ENCODE measurements at regions not wholly inside any gene's neighbourhood (a gene's known extent, or its start where the extent isn't known, plus 50 kb on each side); places are given as distances from the start of the nearest gene placed in this dataset.

DNA sequence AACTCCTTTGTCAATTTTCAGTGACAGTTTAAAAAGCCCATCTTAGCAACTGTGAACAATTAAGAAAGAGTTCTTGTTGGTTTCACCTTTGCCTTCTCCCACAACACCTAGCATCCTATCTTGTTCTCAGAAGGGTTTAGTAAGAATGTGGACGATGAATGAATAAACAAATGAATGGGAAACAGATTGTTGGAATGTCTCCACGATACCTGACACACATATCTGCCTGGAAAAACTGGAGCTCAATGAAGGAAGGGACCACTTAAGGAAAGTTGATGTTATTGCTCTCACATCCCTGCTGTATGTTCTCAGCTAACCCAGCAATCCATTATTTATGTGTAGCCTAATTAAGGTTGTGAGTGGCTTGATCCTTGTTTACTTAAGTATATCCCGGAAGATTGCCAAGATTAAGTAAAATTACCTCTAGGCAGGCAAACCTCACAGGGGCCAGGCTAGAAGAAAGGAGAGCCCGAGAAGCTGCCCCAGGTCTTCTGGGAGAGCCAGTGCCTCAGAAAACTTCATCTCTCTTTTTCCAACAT is 286.4 kb downstream of the NXPE2 start:
- Histone ChIP-seq H3K36me3 (ENCODE audit: control insufficient read depth, insufficient read depth, low read length) (no peaks in the 10 kb centered on the region), H3K4me3 (ENCODE audit: low read depth, low read length) (no peak overlapping the region), H3K27me3 (ENCODE audit: control insufficient read depth, insufficient read depth, low read length) (no peaks in the 10 kb centered on the region)
- DNase-seq (ENCODE audit: low read depth): no peak
- TF ChIP-seq, protein P1, sequence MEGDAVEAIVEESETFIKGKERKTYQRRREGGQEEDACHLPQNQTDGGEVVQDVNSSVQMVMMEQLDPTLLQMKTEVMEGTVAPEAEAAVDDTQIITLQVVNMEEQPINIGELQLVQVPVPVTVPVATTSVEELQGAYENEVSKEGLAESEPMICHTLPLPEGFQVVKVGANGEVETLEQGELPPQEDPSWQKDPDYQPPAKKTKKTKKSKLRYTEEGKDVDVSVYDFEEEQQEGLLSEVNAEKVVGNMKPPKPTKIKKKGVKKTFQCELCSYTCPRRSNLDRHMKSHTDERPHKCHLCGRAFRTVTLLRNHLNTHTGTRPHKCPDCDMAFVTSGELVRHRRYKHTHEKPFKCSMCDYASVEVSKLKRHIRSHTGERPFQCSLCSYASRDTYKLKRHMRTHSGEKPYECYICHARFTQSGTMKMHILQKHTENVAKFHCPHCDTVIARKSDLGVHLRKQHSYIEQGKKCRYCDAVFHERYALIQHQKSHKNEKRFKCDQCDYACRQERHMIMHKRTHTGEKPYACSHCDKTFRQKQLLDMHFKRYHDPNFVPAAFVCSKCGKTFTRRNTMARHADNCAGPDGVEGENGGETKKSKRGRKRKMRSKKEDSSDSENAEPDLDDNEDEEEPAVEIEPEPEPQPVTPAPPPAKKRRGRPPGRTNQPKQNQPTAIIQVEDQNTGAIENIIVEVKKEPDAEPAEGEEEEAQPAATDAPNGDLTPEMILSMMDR (IDR thresholded peaks at IDR 0.05; ENCODE audit: insufficient read depth, low read length, poor library complexity, severe bottlenecking): no peak

DNA sequence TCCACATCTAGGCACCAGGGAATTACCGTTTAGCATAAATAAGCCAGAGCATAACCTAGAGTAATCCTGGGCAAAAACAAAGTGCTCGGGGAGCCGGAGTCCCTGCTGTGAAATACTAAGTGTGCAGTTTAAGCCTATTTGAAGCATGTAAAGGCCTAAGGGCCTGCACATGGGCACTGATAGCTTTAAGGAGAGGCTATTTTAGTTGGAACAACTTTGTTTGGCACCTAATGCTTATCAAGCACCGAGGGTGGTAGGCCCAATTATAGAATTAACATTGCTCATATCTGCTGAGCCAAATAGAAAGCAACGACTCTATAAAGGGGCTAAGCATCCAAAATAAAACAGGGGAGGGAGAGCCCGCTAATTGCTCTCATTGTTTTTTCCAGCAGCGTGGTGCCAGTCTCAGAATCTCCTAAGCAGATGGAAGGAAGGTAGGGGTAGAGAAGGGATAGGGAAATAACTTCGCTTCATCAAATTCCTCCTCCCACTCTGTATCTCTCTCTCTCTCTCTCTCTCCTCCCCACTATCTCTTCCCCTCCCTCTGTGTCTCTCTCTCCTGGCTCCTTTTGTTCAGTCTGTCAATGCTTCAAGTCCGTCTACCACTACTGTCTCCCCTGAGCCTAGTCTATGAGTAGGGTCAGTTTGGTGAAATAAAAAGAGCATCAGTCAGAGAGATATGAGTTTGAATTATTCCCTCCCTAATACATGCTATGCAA is 292.8 kb downstream of the NXPE2 start:
- TF ChIP-seq, protein P1 (IDR thresholded peaks at IDR 0.05; ENCODE audit: insufficient read depth, low read length, poor library complexity, severe bottlenecking): no peak
- Histone ChIP-seq H3K27me3 (ENCODE audit: control insufficient read depth, insufficient read depth, low read length) (no peaks in the 10 kb centered on the region), H3K36me3 (ENCODE audit: control insufficient read depth, insufficient read depth, low read length) (no peaks in the 10 kb centered on the region), H3K4me3 (ENCODE audit: low read depth, low read length) (no peak overlapping the region)
- DNase-seq (ENCODE audit: low read depth): no peak

DNA sequence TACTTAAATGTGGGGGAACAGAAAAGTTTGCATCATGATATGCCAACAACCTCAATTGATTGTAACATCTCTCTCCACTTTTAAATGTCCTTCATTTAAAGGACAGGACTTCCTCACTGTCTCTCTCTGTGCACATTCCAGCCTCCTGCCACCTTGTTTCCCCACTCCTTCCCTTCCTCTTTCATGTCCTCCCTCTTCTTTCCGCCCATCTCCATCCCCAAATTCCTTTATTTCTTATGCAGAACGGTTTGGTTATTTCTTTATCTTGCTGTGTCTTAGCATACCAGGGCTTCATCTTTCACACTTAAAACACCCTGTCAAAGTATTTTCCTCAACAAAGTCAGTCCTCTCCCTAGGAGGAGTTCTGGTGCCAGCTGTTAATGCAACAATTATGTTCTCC is 293.8 kb downstream of the NXPE2 start:
- TF ChIP-seq, protein P1 (IDR thresholded peaks at IDR 0.05; ENCODE audit: insufficient read depth, low read length, poor library complexity, severe bottlenecking): no peak
- Histone ChIP-seq H3K36me3 (ENCODE audit: control insufficient read depth, insufficient read depth, low read length) (no peaks in the 10 kb centered on the region), H3K4me3 (ENCODE audit: low read depth, low read length) (no peak overlapping the region), H3K27me3 (ENCODE audit: control insufficient read depth, insufficient read depth, low read length) (no peaks in the 10 kb centered on the region)
- no peak for DNase-seq (ENCODE audit: low read depth)

DNA sequence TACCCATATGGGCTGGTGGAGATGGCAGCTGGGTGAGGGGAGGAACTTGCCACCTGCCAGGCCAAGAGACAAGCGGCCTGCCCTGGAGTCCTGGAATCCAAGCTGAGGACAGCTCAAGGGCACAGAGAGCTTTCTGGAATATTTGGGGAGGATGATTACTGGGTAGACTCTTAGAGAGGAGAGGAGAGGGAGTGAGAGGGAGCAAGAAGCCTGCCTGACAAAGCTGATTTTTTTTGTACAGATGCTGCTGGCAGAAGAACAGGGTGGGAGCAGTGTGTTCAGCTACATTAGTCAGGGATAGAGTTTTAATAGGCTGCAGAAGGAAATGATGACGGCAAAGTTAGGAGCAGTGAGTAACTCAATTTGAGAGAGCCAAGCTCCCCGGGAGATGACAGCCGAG is 299.3 kb downstream of the NXPE2 start:
- Histone ChIP-seq H3K36me3 (ENCODE audit: control insufficient read depth, insufficient read depth, low read length) (no peaks in the 10 kb centered on the region), H3K4me3 (ENCODE audit: low read depth, low read length) (no peak overlapping the region), H3K27me3 (ENCODE audit: control insufficient read depth, insufficient read depth, low read length) (no peaks in the 10 kb centered on the region)
- DNase-seq (ENCODE audit: low read depth): no peak
- TF ChIP-seq, protein P1 (IDR thresholded peaks at IDR 0.05; ENCODE audit: insufficient read depth, low read length, poor library complexity, severe bottlenecking): no peak

DNA sequence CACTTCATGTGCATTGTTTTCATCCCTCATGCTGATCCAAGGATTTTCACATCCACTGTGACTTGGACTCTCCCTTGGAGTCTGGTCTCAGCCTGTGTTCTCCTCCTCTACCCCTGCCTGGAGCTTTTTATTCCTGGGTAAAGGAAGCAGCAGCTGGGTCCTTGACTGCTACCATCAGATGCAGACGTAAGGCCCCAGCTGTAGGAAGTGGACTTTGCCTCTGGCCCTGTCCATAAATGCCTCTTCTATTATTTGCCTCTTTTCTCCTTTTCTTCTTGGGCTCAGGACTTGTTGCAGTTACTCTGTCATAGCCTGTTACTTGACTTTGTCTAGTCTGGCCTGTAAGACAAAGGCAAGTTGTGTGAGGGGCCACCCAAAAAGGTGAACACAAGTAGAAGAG is 303.8 kb downstream of the NXPE2 start:
- H3K36me3 ChIP-seq (ENCODE audit: control insufficient read depth, insufficient read depth, low read length): no peaks in the 10 kb centered on the region
- H3K27me3 ChIP-seq (ENCODE audit: control insufficient read depth, insufficient read depth, low read length): no peaks in the 10 kb centered on the region
- DNase-seq (ENCODE audit: low read depth): no peak
- no peak overlapping the region for H3K4me3 ChIP-seq (ENCODE audit: low read depth, low read length)
- TF ChIP-seq, protein P1 (IDR thresholded peaks at IDR 0.05; ENCODE audit: insufficient read depth, low read length, poor library complexity, severe bottlenecking): no peak

Measured in kidney epithelial cell (primary cell).